Skin of body (tissue), 1 donor: ENCODE measurements at regions not wholly inside any gene's neighbourhood (a gene's known extent, or its start where the extent isn't known, plus 50 kb on each side); places are given as distances from the start of the nearest gene placed in this dataset.

Experiments
- DNase-seq: peaks from one replicate; lab custom pipeline; 2025; lab: John Stamatoyannopoulos, UW

GRCh38 chr5:119789406-119790117 is 160.2 kb downstream of the FAM170A start:
- DNase-seq: no peak

GRCh38 chr5:119792161-119792799 is 162.9 kb downstream of the FAM170A start:
- DNase-seq: no peak

- no peak for DNase-seq
These were observed 166.4 kb downstream of the FAM170A start for GRCh38 chr5:119795768-119796167.

GRCh38 chr5:119801570-119801969 is 172.2 kb downstream of the FAM170A start:
- no peak for DNase-seq

- no peak for DNase-seq
These were observed 178.7 kb downstream of the FAM170A start for GRCh38 chr5:119808024-119808423.

GRCh38 chr5:119808474-119808873 is 179.1 kb downstream of the FAM170A start:
- DNase-seq: no peak

- no peak for DNase-seq
These were observed 180.9 kb downstream of the FAM170A start for GRCh38 chr5:119810217-119810616.

- DNase-seq: no peak
These were observed 182.1 kb downstream of the FAM170A start for GRCh38 chr5:119811458-119811857.

- DNase-seq: no peak
These were observed 185.3 kb downstream of the FAM170A start for GRCh38 chr5:119814655-119815054.

- DNase-seq: no peak
These were observed 186.7 kb downstream of the FAM170A start for GRCh38 chr5:119816055-119816454.

- no peak for DNase-seq
These were observed 190.7 kb downstream of the FAM170A start for GRCh38 chr5:119820016-119820415.

GRCh38 chr5:119820608-119821007 is 191.2 kb downstream of the FAM170A start:
- DNase-seq: no peak

GRCh38 chr5:119828541-119828940 is 199.2 kb downstream of the FAM170A start:
- no peak for DNase-seq

- no peak for DNase-seq
These were observed 200.0 kb downstream of the FAM170A start for GRCh38 chr5:119829341-119829740.

- DNase-seq: no peak
These were observed 203.8 kb downstream of the FAM170A start for GRCh38 chr5:119833176-119833575.

- no peak for DNase-seq
These were observed 210.8 kb downstream of the FAM170A start for GRCh38 chr5:119840175-119840574.

- DNase-seq: no peak
These were observed 222.8 kb downstream of the FAM170A start for GRCh38 chr5:119852140-119852539.

GRCh38 chr5:119860463-119860862 is 231.1 kb downstream of the FAM170A start:
- no peak for DNase-seq

- no peak for DNase-seq
These were observed 233.3 kb downstream of the FAM170A start for GRCh38 chr5:119862619-119863018.

- DNase-seq: no peak
These were observed 234.9 kb downstream of the FAM170A start for GRCh38 chr5:119864286-119864685.

GRCh38 chr5:119873611-119874010 is 244.3 kb downstream of the FAM170A start:
- no peak for DNase-seq

- DNase-seq: no peak
These were observed 247.2 kb downstream of the FAM170A start for GRCh38 chr5:119876522-119876921.

- DNase-seq: no peak
These were observed 249.4 kb downstream of the FAM170A start for GRCh38 chr5:119878712-119879111.
